Kidney epithelial cell (primary cell): ENCODE measurements at regions not wholly inside any gene's neighbourhood (a gene's known extent, or its start where the extent isn't known, plus 50 kb on each side); places are given as distances from the start of the nearest gene placed in this dataset.

Experiments
- DNase-seq: peaks from one replicate; pipeline ENCODE4 v3.0.0-alpha.2; 2010; ENCODE audit warnings: low read depth
- H3K27me3 ChIP-seq: 2 replicates; pipeline ENCODE4 v1.6.0; 2011; ENCODE audit warnings: low read length; ENCODE audit not compliant: control insufficient read depth, insufficient read depth
- H3K36me3 ChIP-seq: 2 replicates; pipeline ENCODE4 v1.5.1; 2011; ENCODE audit warnings: low read length; ENCODE audit not compliant: control insufficient read depth, insufficient read depth
- H3K4me3 ChIP-seq: 2 replicates; pipeline ENCODE4 v1.5.1; 2011; ENCODE audit warnings: low read depth, mild to moderate bottlenecking, control low read depth, low read length
- CTCF ChIP-seq: IDR thresholded peaks from 2 replicates; pipeline ENCODE4 v1.5.1; 2011; ENCODE audit warnings: mild to moderate bottlenecking, moderate library complexity, low read length, control low read depth, inconsistent platforms; ENCODE audit not compliant: insufficient read depth, poor library complexity, severe bottlenecking

DNA sequence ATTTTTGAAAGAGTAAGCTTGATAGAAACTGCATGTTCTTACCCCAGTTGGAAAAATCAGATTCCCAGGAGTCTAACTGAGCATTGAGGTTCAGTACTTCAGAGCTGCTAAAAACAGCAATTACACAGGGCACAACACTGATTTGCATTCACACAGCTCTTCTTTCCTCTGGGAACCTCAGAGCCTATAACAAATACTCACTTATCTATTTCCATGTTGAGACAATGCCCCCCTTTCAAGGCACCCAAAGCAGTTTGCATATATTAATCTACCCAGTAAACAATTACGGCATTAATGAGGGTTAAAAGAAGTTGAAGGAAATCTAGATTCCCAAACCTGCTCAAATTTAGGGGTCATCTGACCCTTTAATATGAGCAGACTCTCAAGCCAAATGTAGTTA lies 126.9 kb upstream of the SLC35F3 start:
- H3K27me3 ChIP-seq, result no peaks in the 10 kb centered on the region
- no peak for DNase-seq
- H3K4me3 ChIP-seq, result no peak overlapping the region
- no peak for TF ChIP-seq CTCF
- H3K36me3 ChIP-seq, result no peaks in the 10 kb centered on the region

GRCh38 chr1:233780049-233780448 lies 124.4 kb upstream of the SLC35F3 start:
- DNase-seq, result no peak
- TF ChIP-seq CTCF, result no peak
- Histone ChIP-seq H3K27me3 (no peaks in the 10 kb centered on the region), H3K4me3 (no peak overlapping the region), H3K36me3 (no peaks in the 10 kb centered on the region)

- TF ChIP-seq CTCF, result no peak
- DNase-seq, result no peak
- H3K36me3 ChIP-seq, result no peaks in the 10 kb centered on the region
- H3K4me3 ChIP-seq, result no peak overlapping the region
- H3K27me3 ChIP-seq, result no peaks in the 10 kb centered on the region
These were observed 121.4 kb upstream of the SLC35F3 start for GRCh38 chr1:233782937-233783586.

- no peaks in the 10 kb centered on the region for H3K36me3 ChIP-seq
- no peak overlapping the region for H3K4me3 ChIP-seq
- H3K27me3 ChIP-seq, result no peaks in the 10 kb centered on the region
- DNase-seq, result no peak
- no peak for TF ChIP-seq CTCF
These were observed 116.9 kb upstream of the SLC35F3 start for GRCh38 chr1:233787599-233787998.

DNA sequence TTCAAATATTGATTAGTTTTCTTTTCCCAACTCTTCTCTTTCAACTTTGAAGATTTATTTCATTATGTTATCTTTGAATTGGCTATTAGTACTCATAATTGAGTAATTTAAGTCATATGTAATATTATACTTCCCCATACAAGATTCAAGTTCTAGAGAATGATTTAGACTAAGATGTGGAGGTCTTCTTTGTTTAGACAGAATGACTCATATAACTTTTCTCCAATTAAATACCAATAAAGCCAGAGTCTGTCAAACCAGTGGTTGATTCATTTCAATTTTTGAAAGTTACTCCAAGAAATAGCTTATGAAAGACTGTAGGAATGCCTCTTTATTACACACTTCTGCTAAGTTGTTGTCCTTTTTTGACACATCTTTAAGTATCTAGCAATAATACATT lies 115.8 kb upstream of the SLC35F3 start:
- Histone ChIP-seq H3K36me3 (no peaks in the 10 kb centered on the region), H3K27me3 (no peaks in the 10 kb centered on the region), H3K4me3 (no peak overlapping the region)
- DNase-seq, result no peak
- TF ChIP-seq CTCF, result no peak

DNA sequence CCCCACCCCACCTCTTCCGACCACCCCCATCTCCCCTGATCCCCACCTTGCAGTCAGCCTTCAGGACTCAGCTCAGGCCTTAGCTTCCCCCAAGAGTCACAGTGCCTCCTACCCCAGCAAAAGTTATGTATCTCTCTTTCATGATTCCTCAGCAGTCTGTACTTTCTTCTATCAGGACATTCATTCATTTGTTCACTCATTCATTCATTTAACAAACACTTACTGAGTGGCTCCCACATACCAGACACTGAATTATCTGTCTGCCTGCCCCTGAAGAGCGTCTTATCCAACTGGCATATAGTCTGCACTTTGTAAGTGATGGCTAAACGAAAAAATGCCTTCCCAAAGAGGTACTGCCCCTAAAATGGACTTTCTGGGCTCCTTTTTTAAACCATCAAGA lies 114.4 kb upstream of the SLC35F3 start:
- DNase-seq, result no peak
- no peaks in the 10 kb centered on the region for H3K27me3 ChIP-seq
- H3K36me3 ChIP-seq, result no peaks in the 10 kb centered on the region
- H3K4me3 ChIP-seq, result no peak overlapping the region
- TF ChIP-seq CTCF, result no peak
